Retina (tissue), 1 donor: ENCODE measurements at regions not wholly inside any gene's neighbourhood (a gene's known extent, or its start where the extent isn't known, plus 50 kb on each side); places are given as distances from the start of the nearest gene placed in this dataset.
A peak's percentile ranks its signal among the peaks of the same experiment; 100 is the strongest.
"Not testable (repeated sequence)": the region's sequence is repeated elsewhere in the genome, so short reads cannot be mapped to it uniquely, and the experiment has no call there.

Experiments
- DNase-seq: peaks from one replicate; pipeline ENCODE4 v3.0.0-alpha.2; 2016

DNA sequence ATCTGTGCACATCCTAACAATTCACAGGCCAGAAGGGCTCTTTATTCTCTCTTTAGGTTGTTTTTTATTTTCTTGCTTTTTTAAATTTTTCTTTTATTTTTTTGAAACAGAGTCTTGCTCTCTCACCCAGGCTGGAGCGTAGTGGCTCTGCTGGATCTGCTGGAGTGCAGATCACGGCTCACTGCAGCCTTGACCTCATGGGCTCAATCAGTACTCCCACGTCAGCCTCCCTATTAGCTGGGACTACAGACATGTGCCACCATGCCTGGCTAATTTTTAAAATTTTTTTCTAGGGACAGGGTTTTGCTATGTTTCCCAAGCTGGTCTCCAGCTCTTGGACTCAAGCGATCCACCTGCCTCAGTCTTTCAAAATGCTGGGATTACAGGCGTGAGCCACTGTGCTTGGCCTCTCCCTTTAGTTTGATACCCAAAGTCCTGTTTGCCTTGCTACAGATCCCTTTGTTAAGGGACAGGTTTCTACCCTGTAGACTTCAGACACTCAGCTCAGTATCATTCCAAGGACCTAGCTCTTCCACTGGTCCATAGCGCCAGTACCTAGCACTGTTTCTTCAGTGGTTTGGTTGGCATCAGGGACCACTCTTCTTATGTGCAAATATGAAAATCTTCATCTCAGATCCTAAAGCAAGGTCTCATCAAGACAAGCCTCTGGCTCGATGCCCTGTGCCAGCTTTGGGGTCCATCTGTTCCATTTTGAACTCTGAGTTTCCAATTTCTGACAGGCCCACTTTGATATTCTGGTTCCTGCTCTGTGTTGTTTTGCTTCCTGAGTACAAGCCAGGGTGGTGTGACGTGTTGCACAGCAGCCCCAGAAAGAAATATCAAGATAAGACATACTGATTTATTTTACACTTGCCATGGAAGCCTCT lies 211.7 kb downstream of the FAT3 start:
- DNase-seq, result no peak

- no peak for DNase-seq
Observed at GRCh38 chr11:92439133-92439532, 214.5 kb downstream of the FAT3 start.

GRCh38 chr11:92440701-92441442 lies 216.3 kb downstream of the FAT3 start:
- DNase-seq, result no peak

DNA sequence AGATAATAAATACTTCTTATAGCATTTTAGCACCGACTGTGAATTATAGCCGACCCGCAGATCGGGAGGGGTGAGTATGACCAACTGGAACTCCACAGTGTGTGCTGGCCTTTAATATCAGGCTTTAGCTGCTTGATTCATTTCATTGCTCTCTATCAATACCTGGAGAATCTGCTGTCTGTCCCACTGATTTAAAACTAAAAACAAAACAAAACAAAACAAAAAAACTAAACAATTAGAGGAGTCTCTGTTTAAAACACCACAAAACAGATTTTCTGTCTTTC lies 216.8 kb downstream of the FAT3 start:
- DNase-seq, result no peak

DNA sequence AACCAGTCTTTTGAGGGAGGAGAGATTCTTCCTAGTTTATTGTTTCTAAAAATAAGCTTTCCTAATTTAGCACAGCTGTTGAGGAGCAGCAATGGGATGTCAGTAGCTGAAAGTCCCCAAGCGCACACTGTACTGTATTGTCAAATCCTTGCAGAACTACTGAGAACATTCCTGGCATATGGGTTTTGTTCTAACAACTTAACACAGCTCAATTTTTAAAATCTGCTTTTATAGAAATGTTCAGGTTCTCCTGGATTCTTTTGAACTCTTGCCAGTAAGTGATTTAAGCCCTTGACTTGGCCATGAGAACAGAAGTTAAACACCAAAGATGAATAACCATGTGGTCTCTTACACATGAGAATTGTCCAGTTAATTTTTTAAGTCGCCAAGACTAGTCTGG lies 218.6 kb downstream of the FAT3 start:
- no peak for DNase-seq

DNA sequence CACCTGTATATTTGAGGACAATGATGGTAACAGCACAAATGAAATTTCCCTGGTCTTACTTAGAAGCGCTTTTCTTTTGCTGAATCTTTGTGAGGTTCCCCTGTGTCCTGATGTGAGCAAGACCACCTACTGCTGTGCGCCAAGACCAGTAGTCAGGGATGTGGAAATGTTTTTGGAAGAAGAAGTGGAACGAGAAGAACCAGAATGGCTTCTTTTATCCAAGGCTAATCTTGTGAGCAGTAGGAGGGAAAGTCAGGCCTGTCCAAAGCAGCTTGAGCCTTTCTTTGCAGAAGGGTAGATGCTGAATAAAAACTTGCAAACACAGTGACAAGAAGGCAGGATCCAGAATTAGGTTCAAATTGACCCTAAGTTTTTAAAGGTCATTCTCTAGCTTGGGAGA lies 223.0 kb downstream of the FAT3 start:
- no peak for DNase-seq

DNA sequence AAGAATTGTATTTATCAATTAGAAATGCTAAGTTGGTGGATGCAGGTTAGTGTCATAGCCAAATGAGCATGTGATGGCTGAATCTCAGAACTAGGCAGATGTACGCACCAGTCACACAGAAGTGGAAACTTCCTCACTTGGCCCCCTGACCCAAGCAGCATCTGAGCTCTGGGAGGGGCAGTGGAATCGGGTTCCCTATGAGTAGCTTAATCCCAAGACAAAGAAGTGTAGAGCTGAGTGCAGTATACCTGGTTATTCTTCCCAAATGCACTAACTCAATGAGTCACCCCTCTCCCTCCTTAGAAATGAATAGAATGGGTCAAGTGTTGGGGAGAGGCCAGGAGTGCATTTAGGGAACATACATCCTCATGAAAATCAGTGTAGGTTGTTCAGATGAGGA lies 224.6 kb downstream of the FAT3 start:
- no peak for DNase-seq

GRCh38 chr11:92449780-92450179 lies 225.2 kb downstream of the FAT3 start:
- DNase-seq, result no peak

- DNase-seq, result no peak
Observed at GRCh38 chr11:92451063-92451462, 226.4 kb downstream of the FAT3 start.

DNA sequence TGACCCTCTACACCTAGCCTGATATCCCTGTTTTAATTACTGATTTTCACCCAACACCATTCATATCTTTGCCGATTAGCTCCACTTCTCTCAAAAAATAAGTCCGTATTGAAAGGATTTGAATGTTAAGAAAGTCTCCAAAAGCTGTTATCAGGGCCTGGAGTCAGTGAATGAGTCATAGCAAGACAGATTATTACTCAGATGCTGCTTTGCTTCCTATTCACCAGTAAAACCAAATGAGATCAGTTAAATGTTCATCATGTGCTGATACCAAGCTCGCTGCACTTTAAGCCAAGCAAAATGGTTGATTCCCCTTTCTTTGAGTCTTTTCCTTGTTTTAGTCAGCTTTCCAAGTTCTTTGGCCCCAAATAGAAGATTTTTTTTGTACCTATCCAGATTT lies 228.4 kb downstream of the FAT3 start:
- no peak for DNase-seq

DNA sequence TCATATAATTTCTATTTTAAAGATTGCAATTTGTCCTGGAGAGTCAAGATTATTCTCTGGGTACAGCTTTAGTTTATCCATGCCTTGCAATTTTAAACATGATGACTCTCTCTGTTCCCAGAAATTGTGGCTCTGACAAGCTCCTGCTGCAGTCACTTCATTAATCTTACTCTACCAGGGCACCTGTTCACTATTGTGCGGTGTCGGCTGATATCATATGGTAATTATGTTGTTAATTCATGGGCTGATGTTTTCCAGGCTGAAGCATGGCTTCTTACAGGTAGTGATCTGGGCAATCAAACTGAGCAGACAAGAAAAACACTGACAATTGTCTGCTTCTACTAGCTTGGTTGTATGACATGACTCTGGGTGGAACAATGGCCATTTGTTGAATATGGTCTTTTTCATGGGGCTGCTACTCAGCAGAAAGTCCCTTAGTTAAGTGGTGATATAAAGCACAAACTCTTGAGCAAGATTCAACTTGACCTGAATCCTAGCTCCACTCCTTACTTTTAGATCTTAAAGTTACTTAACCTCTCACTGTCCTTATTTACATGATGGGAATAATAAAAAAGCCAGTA lies 230.7 kb downstream of the FAT3 start:
- DNase-seq, result no peak

DNA sequence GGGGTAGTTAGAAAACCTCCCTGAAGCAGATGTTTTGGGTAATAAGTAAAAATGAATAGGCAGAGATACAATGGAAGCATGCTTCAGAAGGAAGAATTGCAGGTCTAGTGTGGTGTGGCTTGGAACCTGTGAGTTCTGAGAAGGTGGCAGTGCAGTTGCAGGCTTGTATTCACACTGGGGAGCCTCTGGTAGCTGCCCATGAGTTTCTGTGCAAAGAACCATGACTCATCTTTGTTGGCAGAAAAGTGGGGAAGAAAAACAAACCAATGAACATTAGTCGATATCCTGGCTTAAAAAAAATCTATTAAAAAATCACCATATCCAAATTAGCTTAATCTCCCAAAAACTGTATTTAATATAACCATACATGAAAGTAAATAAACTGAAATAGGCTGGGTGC lies 232.6 kb downstream of the FAT3 start:
- DNase-seq, result no peak

DNA sequence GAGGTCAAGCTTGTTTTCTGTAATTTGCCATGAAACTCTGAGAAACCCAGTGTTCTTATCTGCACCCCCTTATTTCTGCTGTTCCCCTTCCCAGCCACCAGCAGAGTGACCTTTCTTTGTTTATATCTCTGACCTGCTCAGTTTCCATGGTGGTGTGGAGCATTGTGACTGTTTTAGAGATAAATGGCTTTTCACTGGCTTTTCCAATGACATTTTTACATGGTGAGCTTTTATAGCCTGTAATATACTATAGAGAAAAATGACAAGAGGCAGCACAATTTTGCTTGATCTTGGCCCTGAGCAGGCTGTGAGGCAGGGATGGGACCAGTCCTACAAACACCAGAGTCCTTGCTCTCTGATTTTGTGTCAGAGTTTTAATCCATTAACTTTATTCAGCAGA lies 233.9 kb downstream of the FAT3 start:
- DNase-seq, result no peak

DNA sequence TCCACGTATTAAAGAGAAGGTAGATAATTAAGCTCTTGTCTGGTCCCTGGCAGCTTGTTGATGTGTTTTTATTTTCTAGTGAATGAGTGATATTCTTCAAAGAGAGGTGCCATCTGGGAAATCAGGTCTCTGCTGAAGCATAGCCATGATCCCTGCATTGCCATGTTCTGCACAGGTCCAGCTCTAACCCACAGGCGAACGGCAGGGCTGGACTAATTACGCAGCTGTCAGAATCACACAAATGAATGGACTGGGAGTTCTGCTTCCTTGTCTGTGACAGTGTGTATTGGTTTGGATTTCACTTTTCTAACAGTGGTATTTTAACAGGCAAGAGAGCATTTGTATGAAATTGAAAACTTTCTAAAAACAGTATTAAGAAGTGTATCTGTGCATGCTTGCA lies 235.6 kb downstream of the FAT3 start:
- peak; percentile 46 for DNase-seq

DNA sequence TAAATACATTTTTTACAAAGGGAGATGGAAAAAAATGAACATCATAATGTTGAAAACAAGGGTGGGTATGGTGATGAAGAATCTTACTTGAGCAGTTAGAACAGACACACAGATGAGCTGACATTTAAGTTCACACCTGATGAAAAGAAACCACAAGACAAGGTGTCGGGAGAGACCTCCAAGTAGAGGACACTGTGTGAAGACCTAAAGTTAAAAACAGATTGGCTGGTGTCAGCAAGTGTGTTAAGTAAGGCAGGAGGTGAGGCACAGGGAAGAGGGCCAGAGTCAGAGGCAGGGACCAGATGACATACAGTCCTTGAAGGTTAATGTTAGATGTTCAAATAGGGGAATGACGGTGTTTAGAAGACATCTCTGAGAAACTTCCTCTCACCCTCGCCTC lies 236.8 kb downstream of the FAT3 start:
- no peak for DNase-seq

- no peak for DNase-seq
Observed at GRCh38 chr11:92462821-92463220, 238.2 kb downstream of the FAT3 start.

DNA sequence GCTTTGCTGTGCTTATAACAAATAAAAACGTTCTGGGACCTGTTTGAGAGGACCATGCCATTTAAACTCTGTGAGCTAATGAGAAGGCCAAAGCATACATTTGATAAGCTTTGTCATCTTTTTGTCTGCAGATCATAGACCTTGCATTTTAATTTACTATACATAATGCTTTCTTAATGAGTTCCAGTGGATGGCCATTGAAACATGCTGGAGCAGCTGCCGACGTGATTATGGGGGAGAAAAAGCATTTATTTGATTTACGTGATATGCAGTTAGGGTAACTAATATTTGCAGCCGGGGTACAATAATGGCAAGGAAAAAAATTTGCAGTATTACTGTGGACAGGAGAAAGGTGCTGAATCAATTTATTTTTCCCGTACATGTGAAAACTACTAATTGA lies 240.2 kb downstream of the FAT3 start:
- DNase-seq, result no peak

DNA sequence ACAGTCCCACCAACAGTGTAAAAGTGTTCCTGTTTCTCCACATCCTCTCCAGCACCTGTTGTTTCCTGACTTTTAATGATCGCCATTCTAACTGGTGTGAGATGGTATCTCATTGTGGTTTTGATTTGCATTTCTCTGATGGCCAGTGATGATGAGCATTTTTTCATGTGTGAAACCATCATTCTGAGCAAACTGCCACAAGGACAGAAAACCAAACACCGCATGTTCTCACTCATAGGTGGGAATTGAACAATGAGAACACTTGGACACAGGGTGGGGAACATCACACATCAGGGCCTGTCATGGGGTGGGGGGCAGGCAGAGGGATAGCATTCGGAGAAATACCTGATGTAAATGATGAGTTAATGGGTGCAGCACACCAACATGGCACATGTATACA lies 240.8 kb downstream of the FAT3 start:
- not testable (repeated sequence) for DNase-seq

DNA sequence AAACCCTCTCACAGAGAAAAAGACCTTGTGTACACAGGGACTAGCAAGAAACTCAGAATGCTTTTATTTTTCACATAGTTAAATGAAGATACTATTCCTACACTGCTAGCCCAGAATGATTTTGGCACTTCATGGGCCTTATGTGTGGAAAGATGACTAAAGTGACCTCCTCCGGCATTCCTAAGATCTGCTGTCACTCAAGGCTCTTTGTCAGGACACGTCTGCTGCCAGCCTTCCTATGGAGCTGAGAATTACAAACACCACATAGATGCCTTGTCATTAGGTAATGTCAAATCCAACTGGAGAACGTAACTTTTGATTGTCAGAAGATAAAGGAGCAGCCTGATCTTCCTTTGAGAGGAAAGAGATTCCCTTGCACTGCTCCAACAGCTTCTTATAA lies 249.1 kb downstream of the FAT3 start:
- no peak for DNase-seq

GRCh38 chr11:92475316-92475715 lies 250.7 kb downstream of the FAT3 start:
- DNase-seq, result no peak

GRCh38 chr11:92475819-92476218 lies 251.2 kb downstream of the FAT3 start:
- DNase-seq, result no peak

DNA sequence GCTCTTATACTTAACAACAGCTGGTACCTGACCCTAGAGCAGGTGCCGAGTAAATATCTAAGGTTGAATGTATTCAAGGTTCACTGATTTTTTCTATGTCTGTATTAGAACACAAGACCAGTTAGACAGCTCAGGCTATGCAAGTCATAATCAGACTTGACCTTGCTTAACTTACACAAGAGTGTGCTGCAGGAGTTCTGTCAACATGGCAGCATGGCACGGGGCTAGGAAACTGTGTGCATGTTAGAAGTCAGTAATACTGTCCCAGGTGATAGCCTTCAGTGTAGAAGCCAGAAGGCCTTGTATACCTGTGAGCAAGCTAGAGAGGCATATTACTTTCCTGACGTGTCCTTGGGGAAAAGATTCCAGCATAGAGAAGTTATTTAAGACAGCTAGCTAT lies 253.1 kb downstream of the FAT3 start:
- DNase-seq, result no peak

DNA sequence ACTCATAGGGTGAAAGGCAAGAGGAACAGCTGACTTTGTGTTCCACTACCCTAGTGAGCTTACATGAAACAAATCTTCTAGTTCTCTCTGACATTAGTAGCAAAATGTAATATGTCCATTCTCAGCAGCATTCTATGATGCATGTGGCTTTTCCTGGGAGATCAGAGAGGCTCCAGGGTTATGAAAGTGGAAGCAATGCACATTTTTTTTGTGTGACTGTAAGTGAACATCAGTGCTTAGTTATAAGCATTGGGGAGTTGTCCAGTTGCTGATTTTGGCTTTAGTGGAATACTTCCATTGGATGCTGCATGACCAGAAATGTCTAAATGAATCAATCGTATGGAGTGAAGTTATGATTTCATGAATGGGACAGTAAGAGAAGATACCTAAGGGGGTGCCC lies 255.9 kb downstream of the FAT3 start:
- no peak for DNase-seq

DNA sequence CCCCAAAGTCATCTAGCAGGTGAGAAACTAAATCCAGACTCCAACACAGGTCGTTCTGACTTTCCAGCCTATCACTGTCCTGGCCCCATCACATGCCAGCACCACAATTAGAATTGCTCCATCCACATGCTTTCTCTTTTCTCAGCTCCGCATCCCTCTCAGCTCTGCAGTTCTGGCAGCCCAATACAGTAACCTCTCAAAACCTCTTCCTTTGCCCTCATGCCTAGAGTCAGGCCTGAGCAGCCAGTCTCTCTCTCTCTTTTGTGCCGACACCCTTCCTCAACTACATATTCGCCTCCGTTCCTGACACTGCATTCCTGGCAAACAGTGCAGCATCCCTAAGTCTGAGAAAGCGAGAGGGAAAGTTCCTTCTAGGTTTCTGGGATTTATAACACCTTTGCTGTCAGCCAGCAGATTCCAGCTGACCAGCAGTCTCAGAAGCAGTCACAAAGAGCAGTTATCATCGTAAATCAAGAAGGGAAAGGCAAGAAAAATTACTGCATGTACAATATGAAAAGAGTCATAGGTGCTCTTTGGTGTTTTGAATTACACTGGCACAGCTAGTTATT lies 258.0 kb downstream of the FAT3 start:
- DNase-seq, result no peak
